Natural killer cell (primary cell): ENCODE measurements at regions not wholly inside any gene's neighbourhood (a gene's known extent, or its start where the extent isn't known, plus 50 kb on each side); places are given as distances from the start of the nearest gene placed in this dataset.

Experiments used
- ATAC-seq, 3 donors: fragments of 150-1000 bp in 2 of 3; fragments of 200-7000 bp in 1 of 3; cut with Tn5 transposase; 1 replicate in 1 of 3; 2 replicates in 2 of 3; pipeline ENCODE4 v1.10.0; 2021; ENCODE audit warnings: mild to moderate bottlenecking in 2 of 3, moderate library complexity in 2 of 3
- DNase-seq, 2 donors: peaks; one replicate each; pipeline versions ENCODE4 v3.0.0 to v3.0.0-alpha.2; 2013 to 2021; ENCODE audit warnings: mixed read lengths in 1 of 2
- H3K27ac ChIP-seq: one replicate; pipeline ENCODE4 v1.5.1; 2013; ENCODE audit warnings: mild to moderate bottlenecking, low read length
- H3K27me3 ChIP-seq: one replicate; pipeline ENCODE4 v1.6.1; 2013; ENCODE audit warnings: low read length; ENCODE audit not compliant: control insufficient read depth, insufficient read depth
- H3K36me3 ChIP-seq: one replicate; pipeline ENCODE4 v1.6.1; 2013; ENCODE audit warnings: low read length; ENCODE audit not compliant: control insufficient read depth, insufficient read depth
- H3K4me1 ChIP-seq: one replicate; pipeline ENCODE4 v1.6.1; 2013; ENCODE audit warnings: low read length; ENCODE audit not compliant: control insufficient read depth, insufficient read depth
- H3K4me3 ChIP-seq: one replicate; pipeline ENCODE4 v1.5.1; 2013; ENCODE audit warnings: low read length
- H3K9me3 ChIP-seq: one replicate; pipeline ENCODE4 v1.6.1; 2013; ENCODE audit warnings: low read length; ENCODE audit not compliant: control insufficient read depth, insufficient read depth
- H3K27ac Mint-ChIP-seq, 2 donors: one replicate each; pipeline ENCODE4 v1.8.0; 2022; ENCODE audit warnings: mild to moderate bottlenecking in 2 of 2, mixed read lengths in 2 of 2, moderate library complexity in 1 of 2
- H3K27me3 Mint-ChIP-seq, 2 donors: one replicate each; pipeline ENCODE4 v1.8.0; 2022; ENCODE audit warnings: low read depth in 2 of 2, mixed read lengths in 2 of 2
- H3K36me3 Mint-ChIP-seq: one replicate; pipeline ENCODE4 v1.8.0; 2022; ENCODE audit warnings: mixed read lengths
- H3K4me1 Mint-ChIP-seq, 2 donors: one replicate each; pipeline ENCODE4 v1.8.0; 2022; ENCODE audit warnings: mixed read lengths in 2 of 2
- H3K4me3 Mint-ChIP-seq: one replicate; pipeline ENCODE4 v1.8.0; 2022; ENCODE audit warnings: mild to moderate bottlenecking, moderate library complexity, mixed read lengths
- H3K9me3 Mint-ChIP-seq, 2 donors: one replicate each; pipeline ENCODE4 v1.8.0; 2022; ENCODE audit warnings: mixed read lengths in 2 of 2
- CTCF ChIP-seq: fragments of 200-600 bp; IDR thresholded peaks from one replicate; pipeline ENCODE4 v1.8.0; 2022; ENCODE audit warnings: antibody characterized with exemption
- WGBS: methylation state at CpG from one replicate; pipeline ENCODE4 v1.1.7; 2013; ENCODE audit warnings: missing lambda C conversion rate; ENCODE audit not compliant: insufficient coverage; 5-methylcytosine and 5-hydroxymethylcytosine counted together
- intact Hi-C: fragments of 100-400 bp; cut with micrococcal nuclease; formaldehyde crosslinking; loops from one replicate; pipeline ENCODE4 v1.14.2; 2022

- no peak overlapping the region for H3K4me3 Mint-ChIP-seq
- intact Hi-C loops, result no loop called here
- no peaks in the 10 kb centered on the region for H3K9me3 ChIP-seq
- peaks cover 0 to 6% of the 10 kb centered on the region in 2 donors for H3K27me3 Mint-ChIP-seq
- H3K27ac Mint-ChIP-seq, result no peak overlapping the region
- H3K9me3 Mint-ChIP-seq, result peaks cover 2% of the 10 kb centered on the region in 2 donors
- WGBS, result 27% methylated on average over 3 of the region's 4 CpGs
- H3K36me3 ChIP-seq, result no peaks in the 10 kb centered on the region
- no peaks in the 10 kb centered on the region for H3K4me1 Mint-ChIP-seq
- DNase-seq, result no peak
- H3K27me3 ChIP-seq, result no peaks in the 10 kb centered on the region
- TF ChIP-seq CTCF, result no peak
- H3K4me3 ChIP-seq, result no peak overlapping the region
- no peaks in the 10 kb centered on the region for H3K36me3 Mint-ChIP-seq
- ATAC-seq, result no peak
- H3K27ac ChIP-seq, result no peak overlapping the region
- no peaks in the 10 kb centered on the region for H3K4me1 ChIP-seq
Measured at GRCh38 chr2:18403921-18404522, 156.4 kb downstream of the RDH14 start.

GRCh38 chr2:18402831-18403230, 157.6 kb downstream of the RDH14 start:
- no peak overlapping the region for H3K27ac Mint-ChIP-seq
- DNase-seq (no peak), ATAC-seq (no peak)
- intact Hi-C loops, result no loop called here
- H3K27me3 Mint-ChIP-seq, result peaks cover 0 to 6% of the 10 kb centered on the region in 2 donors
- Histone ChIP-seq H3K27me3 (no peaks in the 10 kb centered on the region), H3K4me1 (no peaks in the 10 kb centered on the region), H3K27ac (no peak overlapping the region), H3K36me3 (no peaks in the 10 kb centered on the region), H3K4me3 (no peak overlapping the region), H3K9me3 (no peaks in the 10 kb centered on the region)
- H3K36me3 Mint-ChIP-seq, result no peaks in the 10 kb centered on the region
- H3K4me1 Mint-ChIP-seq, result no peaks in the 10 kb centered on the region
- TF ChIP-seq CTCF, result no peak
- no peak overlapping the region for H3K4me3 Mint-ChIP-seq
- 74% methylated on average over 2 of the region's 2 CpGs for WGBS
- peaks cover 2% of the 10 kb centered on the region in 2 donors for H3K9me3 Mint-ChIP-seq

- intact Hi-C loops, result no loop called here
- H3K27ac Mint-ChIP-seq, result no peak overlapping the region
- peaks cover 2 to 4% of the 10 kb centered on the region in 2 donors for H3K9me3 Mint-ChIP-seq
- Histone ChIP-seq H3K27me3 (no peaks in the 10 kb centered on the region), H3K4me1 (no peaks in the 10 kb centered on the region), H3K36me3 (no peaks in the 10 kb centered on the region), H3K27ac (no peak overlapping the region), H3K4me3 (no peak overlapping the region), H3K9me3 (no peaks in the 10 kb centered on the region)
- H3K4me3 Mint-ChIP-seq, result no peak overlapping the region
- H3K36me3 Mint-ChIP-seq, result no peaks in the 10 kb centered on the region
- H3K27me3 Mint-ChIP-seq, result peaks cover 0 to 8% of the 10 kb centered on the region in 2 donors
- no peak for TF ChIP-seq CTCF
- ATAC-seq (no peak), DNase-seq (no peak)
- H3K4me1 Mint-ChIP-seq, result no peaks in the 10 kb centered on the region
- WGBS, result 80% methylated on average over 4 of the region's 4 CpGs
Measured at GRCh38 chr2:18401471-18401870, 159.0 kb downstream of the RDH14 start.

GRCh38 chr2:18399601-18400000, 160.9 kb downstream of the RDH14 start:
- H3K4me1 ChIP-seq, result no peaks in the 10 kb centered on the region
- no peak for ATAC-seq
- peaks cover 0 to 5% of the 10 kb centered on the region in 2 donors for H3K27me3 Mint-ChIP-seq
- H3K9me3 ChIP-seq, result no peaks in the 10 kb centered on the region
- no peak overlapping the region for H3K4me3 Mint-ChIP-seq
- no peak overlapping the region for H3K27ac ChIP-seq
- peaks cover 0 to 2% of the 10 kb centered on the region in 2 donors for H3K9me3 Mint-ChIP-seq
- H3K27ac Mint-ChIP-seq, result no peak overlapping the region
- no peaks in the 10 kb centered on the region for H3K36me3 Mint-ChIP-seq
- no peaks in the 10 kb centered on the region for H3K27me3 ChIP-seq
- no peak for TF ChIP-seq CTCF
- no peak for DNase-seq
- H3K4me1 Mint-ChIP-seq, result no peaks in the 10 kb centered on the region
- no peaks in the 10 kb centered on the region for H3K36me3 ChIP-seq
- intact Hi-C loops, result no loop called here
- H3K4me3 ChIP-seq, result no peak overlapping the region
- WGBS, result 87% methylated on average over 5 of the region's 5 CpGs
